ENCODE measurements at regions not wholly inside any gene's neighbourhood (a gene's known extent, or its start where the extent isn't known, plus 50 kb on each side); places are given as distances from the start of the nearest gene placed in this dataset.

- H3K4me3 ChIP-seq (ENCODE audit: low read length), result no peak overlapping the region
- no peak overlapping the region for H3K27ac ChIP-seq (ENCODE audit: low read length)
- H2AFZ ChIP-seq (ENCODE audit: low read depth, low read length), result no peak overlapping the region
- no peaks in the 10 kb centered on the region for H3F3A ChIP-seq (ENCODE audit: insufficient read depth, low read length, poor library complexity, severe bottlenecking)
- H3K4me2 ChIP-seq (ENCODE audit: low read length), result no peak overlapping the region
- H3K27me3 ChIP-seq (ENCODE audit: insufficient read depth, low read depth, low read length), result no peaks in the 10 kb centered on the region
- H3K36me3 ChIP-seq (ENCODE audit: insufficient read depth, low read length), result no peaks in the 10 kb centered on the region
- H3K9me3 ChIP-seq (ENCODE audit: low read length), result no peaks in the 10 kb centered on the region
- H3K79me2 ChIP-seq (replicated peaks; ENCODE audit: insufficient read depth, low read length), result no peaks in the 10 kb centered on the region
- no peaks in the 10 kb centered on the region for H3K9me2 ChIP-seq (ENCODE audit: insufficient read depth, low read length)
- TF ChIP-seq MXI1 (conservative IDR thresholded peaks at IDR 0.05; ENCODE audit: poor library complexity, severe bottlenecking) (no peak), EP300 (conservative IDR thresholded peaks at IDR 0.05; ENCODE audit: poor library complexity, severe bottlenecking) (no peak), CTCF (IDR thresholded peaks at IDR 0.05; ENCODE audit: poor library complexity, severe bottlenecking) (no peak), SMC3 (conservative IDR thresholded peaks at IDR 0.05; ENCODE audit: poor library complexity) (no peak), RAD21 (conservative IDR thresholded peaks at IDR 0.05) (no peak), REST (IDR thresholded peaks at IDR 0.05; ENCODE audit: borderline replicate concordance) (no peak), POLR2AphosphoS5 (IDR thresholded peaks at IDR 0.05) (no peak), TAF1 (IDR thresholded peaks at IDR 0.05; ENCODE audit: low read depth) (no peak), EZH2 (IDR thresholded peaks at IDR 0.05; ENCODE audit: borderline replicate concordance, insufficient read depth, low read length, poor library complexity, severe bottlenecking) (no peak)
- no peak overlapping the region for H3K9ac ChIP-seq (ENCODE audit: low read length)
- H4K20me1 ChIP-seq (ENCODE audit: insufficient read depth), result no peaks in the 10 kb centered on the region
Measured at GRCh38 chr7:153245809-153246208, 486.3 kb downstream of the ACTR3B start.

- TF ChIP-seq CTCF (IDR thresholded peaks at IDR 0.05; ENCODE audit: poor library complexity, severe bottlenecking) (no peak), REST (IDR thresholded peaks at IDR 0.05; ENCODE audit: borderline replicate concordance) (no peak), TAF1 (IDR thresholded peaks at IDR 0.05; ENCODE audit: low read depth) (no peak), MXI1 (conservative IDR thresholded peaks at IDR 0.05; ENCODE audit: poor library complexity, severe bottlenecking) (no peak), POLR2AphosphoS5 (IDR thresholded peaks at IDR 0.05) (no peak), RAD21 (conservative IDR thresholded peaks at IDR 0.05) (no peak), EP300 (conservative IDR thresholded peaks at IDR 0.05; ENCODE audit: poor library complexity, severe bottlenecking) (no peak), EZH2 (IDR thresholded peaks at IDR 0.05; ENCODE audit: borderline replicate concordance, insufficient read depth, low read length, poor library complexity, severe bottlenecking) (no peak), SMC3 (conservative IDR thresholded peaks at IDR 0.05; ENCODE audit: poor library complexity) (no peak)
- Histone ChIP-seq H4K20me1 (ENCODE audit: insufficient read depth) (no peaks in the 10 kb centered on the region), H2AFZ (ENCODE audit: low read depth, low read length) (no peak overlapping the region), H3K79me2 (replicated peaks; ENCODE audit: insufficient read depth, low read length) (no peaks in the 10 kb centered on the region), H3K36me3 (ENCODE audit: insufficient read depth, low read length) (no peaks in the 10 kb centered on the region), H3K4me3 (ENCODE audit: low read length) (no peak overlapping the region), H3K9me3 (ENCODE audit: low read length) (no peaks in the 10 kb centered on the region), H3K9me2 (ENCODE audit: insufficient read depth, low read length) (no peaks in the 10 kb centered on the region), H3K27me3 (ENCODE audit: insufficient read depth, low read depth, low read length) (no peaks in the 10 kb centered on the region), H3K9ac (ENCODE audit: low read length) (no peak overlapping the region), H3F3A (ENCODE audit: insufficient read depth, low read length, poor library complexity, severe bottlenecking) (no peaks in the 10 kb centered on the region), H3K4me2 (ENCODE audit: low read length) (no peak overlapping the region), H3K27ac (ENCODE audit: low read length) (no peak overlapping the region)
Measured at GRCh38 chr7:153247926-153248325, 488.4 kb downstream of the ACTR3B start.
